Ectodermal cell (in vitro differentiated cells): ENCODE measurements at regions not wholly inside any gene's neighbourhood (a gene's known extent, or its start where the extent isn't known, plus 50 kb on each side); places are given as distances from the start of the nearest gene placed in this dataset.
"Not testable (repeated sequence)": the region's sequence is repeated elsewhere in the genome, so short reads cannot be mapped to it uniquely, and the experiment has no call there.

Experiments used
- H3K27ac ChIP-seq: 2 replicates; pipeline ENCODE4 v1.7.0; 2013; ENCODE audit warnings: mild to moderate bottlenecking, low read depth, low read length; ENCODE audit not compliant: insufficient read depth, poor library complexity, severe bottlenecking
- H3K27me3 ChIP-seq: 2 replicates; pipeline ENCODE4 v1.7.0; 2013; ENCODE audit warnings: mild to moderate bottlenecking, low read length; ENCODE audit not compliant: insufficient read depth, control insufficient read depth, poor library complexity, severe bottlenecking
- H3K36me3 ChIP-seq: one replicate; pipeline ENCODE4 v1.7.0; 2013; ENCODE audit warnings: low read length; ENCODE audit not compliant: control insufficient read depth, insufficient read depth
- H3K4me1 ChIP-seq: one replicate; pipeline ENCODE4 v1.7.0; 2013; ENCODE audit warnings: low read length; ENCODE audit not compliant: control insufficient read depth, insufficient read depth
- H3K4me3 ChIP-seq: 2 replicates; pipeline ENCODE4 v1.7.0; 2013; ENCODE audit warnings: low read depth, low read length, control low read depth; ENCODE audit not compliant: insufficient read depth
- H3K9me3 ChIP-seq: 2 replicates; pipeline ENCODE4 v1.7.0; 2013; ENCODE audit warnings: mild to moderate bottlenecking, low read length, moderate library complexity; ENCODE audit not compliant: control insufficient read depth
- WGBS, 2 experiments: methylation state at CpG; one replicate each; pipeline ENCODE4 v1.1.7; 2013; ENCODE audit warnings: missing lambda C conversion rate in 2 of 2; 5-methylcytosine and 5-hydroxymethylcytosine counted together

- Histone ChIP-seq H3K27me3 (no peaks in the 10 kb centered on the region), H3K36me3 (no peaks in the 10 kb centered on the region), H3K4me3 (no peak overlapping the region), H3K9me3 (no peaks in the 10 kb centered on the region), H3K4me1 (no peaks in the 10 kb centered on the region), H3K27ac (no peak overlapping the region)
- WGBS, 2 experiments = 48 to 60% methylated on average over 5 of the region's 5 CpGs
Observed at GRCh38 chr2:187658952-187659525, 104.8 kb upstream of the TFPI start.

- not testable (repeated sequence) for H3K9me3 ChIP-seq, H3K4me1 ChIP-seq, H3K27me3 ChIP-seq, H3K4me3 ChIP-seq, H3K27ac ChIP-seq, H3K36me3 ChIP-seq
- WGBS, 2 experiments = 60 to 64% methylated on average over 2 of the region's 2 CpGs
Observed at GRCh38 chr2:187676050-187676449, 121.8 kb upstream of the TFPI start.

GRCh38 chr2:187679454-187679853, 125.2 kb upstream of the TFPI start:
- Histone ChIP-seq H3K36me3 (no peaks in the 10 kb centered on the region), H3K27ac (no peak overlapping the region), H3K9me3 (no peaks in the 10 kb centered on the region), H3K4me1 (no peaks in the 10 kb centered on the region), H3K27me3 (no peaks in the 10 kb centered on the region), H3K4me3 (no peak overlapping the region)

DNA sequence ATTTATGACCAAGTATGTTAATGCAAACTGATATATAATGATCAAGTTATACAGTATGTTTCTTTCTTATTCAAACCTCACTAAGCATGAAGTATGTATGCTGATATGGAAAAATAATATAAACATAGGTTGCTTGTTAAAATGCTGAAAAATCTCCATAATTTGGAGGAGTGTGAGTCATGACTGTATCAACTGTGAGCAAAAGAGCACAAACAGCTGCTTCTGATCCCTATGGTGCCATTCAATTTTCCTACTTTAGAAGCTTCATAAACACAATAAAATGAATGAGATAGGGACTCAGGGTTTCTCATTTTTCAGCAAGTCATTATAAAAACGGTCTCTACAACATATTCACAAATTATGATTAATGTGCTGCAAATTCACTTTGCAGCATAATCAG, 129.9 kb upstream of the TFPI start:
- H3K4me1 ChIP-seq = no peaks in the 10 kb centered on the region
- no peaks in the 10 kb centered on the region for H3K9me3 ChIP-seq
- H3K27me3 ChIP-seq = no peaks in the 10 kb centered on the region
- H3K36me3 ChIP-seq = no peaks in the 10 kb centered on the region
- H3K4me3 ChIP-seq = no peak overlapping the region
- WGBS, 2 experiments = 71 to 86% methylated on average over 1 of the region's 1 CpG
- H3K27ac ChIP-seq = no peak overlapping the region

GRCh38 chr2:187686416-187687024, 132.3 kb upstream of the TFPI start:
- H3K9me3 ChIP-seq = no peaks in the 10 kb centered on the region
- 89 to 92% methylated on average over 5 of the region's 6 CpGs for WGBS, 2 experiments
- no peaks in the 10 kb centered on the region for H3K27me3 ChIP-seq
- no peaks in the 10 kb centered on the region for H3K36me3 ChIP-seq
- H3K4me1 ChIP-seq = no peaks in the 10 kb centered on the region
- H3K4me3 ChIP-seq = no peak overlapping the region
- no peak overlapping the region for H3K27ac ChIP-seq

DNA sequence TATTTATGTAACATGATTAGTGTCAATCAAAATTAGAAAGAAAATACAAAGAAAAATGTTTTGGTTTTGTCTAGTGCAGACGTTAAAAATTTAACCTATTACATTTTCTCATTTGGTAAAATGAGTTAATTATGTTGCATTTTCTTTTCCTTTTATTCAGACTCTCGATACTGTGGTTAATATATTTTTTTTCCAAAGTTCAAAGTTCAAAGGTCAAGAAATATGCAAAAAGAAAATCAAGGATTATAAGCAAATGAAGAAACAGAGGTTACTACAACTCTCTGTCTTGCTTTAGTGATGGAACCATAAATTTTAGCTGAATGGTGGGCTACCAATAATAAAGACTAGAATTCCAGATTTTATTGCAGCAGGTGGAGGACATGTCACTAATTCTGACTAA, 133.3 kb upstream of the TFPI start:
- 80% methylated on average over 1 of the region's 2 CpGs; no CpG with 5 or more reads in 1 of the 2 experiments for WGBS, 2 experiments
- no peak overlapping the region for H3K27ac ChIP-seq
- H3K9me3 ChIP-seq = no peaks in the 10 kb centered on the region

DNA sequence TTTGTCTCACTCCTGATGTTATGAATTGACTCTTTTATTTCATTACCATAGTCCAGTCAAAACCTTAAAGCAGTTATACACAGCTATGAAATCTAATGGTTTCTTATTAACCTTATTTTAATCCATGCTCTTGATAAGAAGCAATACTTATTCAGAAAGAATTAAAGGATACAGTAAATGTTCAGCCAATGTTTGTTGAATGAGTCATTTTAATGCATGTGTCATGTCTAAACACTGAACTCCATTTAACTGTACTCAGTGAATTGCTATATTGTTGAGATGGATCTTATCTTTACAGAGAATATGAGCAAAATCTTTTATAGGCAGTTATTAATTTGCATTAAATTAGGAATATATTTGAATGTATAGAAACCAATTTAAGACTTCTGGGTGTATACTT, 135.1 kb upstream of the TFPI start:
- no peaks in the 10 kb centered on the region for H3K36me3 ChIP-seq
- H3K27me3 ChIP-seq = no peaks in the 10 kb centered on the region
- H3K9me3 ChIP-seq = no peaks in the 10 kb centered on the region
- H3K27ac ChIP-seq = no peak overlapping the region
- no peak overlapping the region for H3K4me3 ChIP-seq
- no peaks in the 10 kb centered on the region for H3K4me1 ChIP-seq

More for the DNA sequence above, 133.3 kb upstream of the TFPI start:
- no peaks in the 10 kb centered on the region for H3K27me3 ChIP-seq
- H3K4me1 ChIP-seq = no peaks in the 10 kb centered on the region
- no peak overlapping the region for H3K4me3 ChIP-seq
- H3K36me3 ChIP-seq = no peaks in the 10 kb centered on the region

DNA sequence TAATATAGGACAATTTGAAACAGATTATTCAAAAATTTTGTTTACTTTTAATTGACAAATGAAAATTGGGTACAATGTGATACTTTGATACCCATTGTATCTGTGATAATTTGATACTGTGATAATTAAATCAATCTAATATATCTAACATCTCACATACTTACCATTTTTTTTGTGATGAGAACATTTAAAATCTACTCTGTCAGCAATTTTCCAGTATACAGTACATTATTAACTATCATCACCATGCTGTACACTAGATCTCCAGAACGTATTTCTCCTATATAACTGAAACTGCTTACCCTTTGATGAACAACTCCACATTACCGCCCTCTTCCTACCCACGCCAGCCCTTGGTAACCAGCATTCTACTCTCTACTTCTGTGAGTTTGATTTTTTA, 139.7 kb upstream of the TFPI start:
- no peak overlapping the region for H3K4me3 ChIP-seq
- no peak overlapping the region for H3K27ac ChIP-seq
- H3K9me3 ChIP-seq = no peaks in the 10 kb centered on the region
- no peaks in the 10 kb centered on the region for H3K27me3 ChIP-seq
- WGBS, 2 experiments = 88 to 98% methylated on average over 3 of the region's 3 CpGs
- H3K36me3 ChIP-seq = no peaks in the 10 kb centered on the region
- no peaks in the 10 kb centered on the region for H3K4me1 ChIP-seq

DNA sequence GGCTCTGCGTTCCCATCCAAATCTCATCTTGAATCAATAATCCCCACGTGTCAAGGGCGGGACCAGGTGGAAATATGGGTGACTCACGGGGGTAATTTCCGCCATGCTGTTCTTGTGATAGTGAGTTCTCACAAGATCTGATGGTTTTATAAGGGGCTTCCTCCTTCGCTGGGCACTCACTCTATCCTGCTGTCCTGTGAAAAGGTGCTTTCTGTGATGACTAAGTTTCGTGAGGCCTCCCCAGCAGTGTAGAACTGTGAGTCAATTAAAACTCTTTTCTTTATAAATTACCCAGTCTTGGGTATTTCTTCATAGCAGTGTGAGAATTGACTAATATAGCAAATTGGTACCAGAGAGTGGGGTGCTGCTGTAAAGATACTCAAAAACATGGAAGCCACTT, 142.4 kb upstream of the TFPI start:
- H3K4me1 ChIP-seq, H3K9me3 ChIP-seq, H3K27me3 ChIP-seq, H3K27ac ChIP-seq, H3K36me3 ChIP-seq, H3K4me3 ChIP-seq: not testable (repeated sequence)
- WGBS, 2 experiments = 96 to 99% methylated on average over 7 of the region's 7 CpGs

- H3K4me3 ChIP-seq = no peak overlapping the region
- H3K27ac ChIP-seq = no peak overlapping the region
- 78 to 89% methylated on average over 2 of the region's 2 CpGs for WGBS, 2 experiments
- H3K36me3 ChIP-seq = no peaks in the 10 kb centered on the region
- no peaks in the 10 kb centered on the region for H3K4me1 ChIP-seq
- H3K9me3 ChIP-seq = no peaks in the 10 kb centered on the region
- no peaks in the 10 kb centered on the region for H3K27me3 ChIP-seq
Observed at GRCh38 chr2:187698374-187699110, 144.3 kb upstream of the TFPI start.
